ENCODE measurements at regions not wholly inside any gene's neighbourhood (a gene's known extent, or its start where the extent isn't known, plus 50 kb on each side); places are given as distances from the start of the nearest gene placed in this dataset.

DNA sequence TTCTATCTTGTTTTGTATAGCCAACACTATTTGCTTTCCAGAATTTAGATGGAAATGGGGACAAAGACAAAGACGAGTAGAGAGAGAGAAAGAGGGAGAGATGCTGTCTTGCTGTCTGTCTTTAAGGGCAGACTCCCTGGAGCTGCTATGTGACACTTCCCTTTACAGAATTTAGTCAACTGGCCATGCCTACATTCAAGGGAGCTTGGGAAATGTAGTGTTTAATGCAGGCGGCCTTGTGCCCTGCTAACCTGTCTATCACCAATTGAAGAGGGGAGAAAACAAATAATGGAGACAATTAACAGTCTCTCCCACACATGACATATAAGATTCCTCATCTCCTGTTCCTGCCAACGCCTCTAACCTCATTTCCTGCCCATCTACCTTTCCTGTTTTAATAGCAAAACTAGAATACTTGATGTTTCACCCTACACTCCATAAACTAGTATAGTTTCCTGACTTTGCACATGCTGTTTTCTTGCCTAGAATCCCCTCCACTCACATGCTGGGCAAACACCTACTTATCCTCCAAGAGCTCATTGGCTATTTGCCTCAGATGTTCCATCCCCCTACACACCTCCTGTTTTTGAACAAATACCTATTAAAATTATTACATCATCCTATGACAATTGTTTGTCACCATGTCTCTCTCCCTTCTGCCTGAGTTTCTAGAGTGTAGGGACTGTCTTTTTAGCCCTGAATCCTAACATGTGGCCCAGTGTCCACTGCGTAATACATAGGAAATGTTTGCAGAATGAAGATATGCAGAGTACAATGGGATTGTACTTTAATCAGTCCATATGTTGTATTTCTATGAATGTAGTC, 117.2 kb downstream of the SLC25A24 start:
- DNase-seq = no peak

DNA sequence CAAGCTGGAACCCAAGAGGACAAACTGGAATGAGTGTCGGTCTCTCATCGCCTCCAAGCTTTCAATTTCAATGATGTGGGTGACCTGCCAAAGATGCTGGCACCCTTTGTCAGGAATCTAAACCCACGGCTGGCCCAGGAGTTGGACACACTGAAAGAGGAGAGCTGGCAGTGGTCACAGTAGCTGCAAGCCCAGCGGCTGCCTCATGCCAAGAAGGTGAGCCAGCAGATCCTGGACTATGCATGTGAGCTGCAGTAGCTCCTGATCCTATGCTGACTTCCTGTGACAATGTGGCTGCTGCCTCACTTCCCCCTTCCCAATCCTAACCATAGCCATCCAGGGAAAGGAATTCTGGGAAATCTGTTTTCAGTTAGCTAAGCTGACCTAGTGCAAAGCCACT, 117.0 kb upstream of the VAV3 start:
- no peak for DNase-seq

DNA sequence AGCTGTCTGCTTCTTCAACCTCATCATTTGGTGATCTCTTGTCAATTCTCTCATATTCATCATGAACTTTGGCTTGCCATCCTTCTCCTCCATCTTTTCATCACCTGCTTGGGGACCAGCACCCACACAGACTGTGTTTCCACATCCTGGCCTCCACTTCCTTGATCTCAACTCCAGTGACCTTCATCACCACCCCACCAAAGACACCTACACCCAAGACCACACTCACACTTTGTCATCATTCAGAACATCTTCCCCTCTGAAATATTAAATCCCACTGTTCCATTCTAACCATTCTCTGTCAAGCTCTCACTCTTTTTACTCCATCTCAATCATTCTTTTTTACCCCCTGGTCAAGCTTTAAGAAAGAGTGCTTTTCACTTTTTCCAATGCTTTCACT, 115.5 kb upstream of the VAV3 start:
- DNase-seq = no peak

DNA sequence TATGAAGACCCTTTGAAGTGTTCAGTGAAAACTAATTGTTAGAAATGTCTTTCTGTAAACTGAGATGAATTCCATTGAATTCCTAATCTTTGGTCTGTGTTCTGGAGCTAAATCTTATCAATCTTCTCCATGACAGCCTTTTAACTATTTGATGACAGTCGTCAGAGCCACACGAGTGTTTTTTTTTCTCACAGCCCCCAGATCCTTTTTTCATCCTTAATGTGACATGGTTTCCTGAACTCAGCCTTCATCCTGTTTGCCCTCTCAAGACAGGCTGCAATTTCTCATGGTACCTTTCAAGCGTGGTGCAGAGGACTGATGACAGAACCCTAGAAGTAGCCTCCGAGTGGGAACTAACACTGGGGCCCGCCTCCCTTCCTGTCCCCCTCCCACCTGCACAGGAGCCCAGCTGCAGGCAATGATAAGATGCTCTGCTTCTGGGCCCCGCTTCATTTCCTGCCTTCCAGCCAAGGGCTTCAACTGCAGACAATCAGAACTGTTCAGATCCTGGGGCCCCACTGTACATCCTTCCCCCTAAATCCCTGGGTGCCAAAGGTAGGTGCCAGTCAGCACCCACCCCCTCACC, 114.6 kb upstream of the VAV3 start:
- no peak for DNase-seq

DNA sequence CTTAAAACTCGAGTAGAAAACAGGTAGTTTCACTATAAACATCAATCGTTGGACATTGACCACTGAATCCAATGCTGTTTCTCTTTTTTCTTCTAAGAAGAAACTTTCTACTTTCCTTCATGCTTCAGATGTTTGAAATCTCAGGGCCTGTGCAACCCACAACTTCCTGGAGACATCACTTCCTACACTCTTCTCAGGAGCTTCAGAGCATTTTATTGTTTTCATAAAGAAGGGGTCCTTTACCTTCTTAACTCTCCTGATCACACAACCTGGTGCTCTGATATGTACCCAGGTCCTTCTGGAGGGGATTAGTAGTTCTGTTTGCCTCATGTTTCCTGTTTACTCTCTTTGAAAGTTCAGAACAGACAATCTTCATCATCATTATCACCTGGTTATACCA, 113.0 kb upstream of the VAV3 start:
- DNase-seq = no peak

DNA sequence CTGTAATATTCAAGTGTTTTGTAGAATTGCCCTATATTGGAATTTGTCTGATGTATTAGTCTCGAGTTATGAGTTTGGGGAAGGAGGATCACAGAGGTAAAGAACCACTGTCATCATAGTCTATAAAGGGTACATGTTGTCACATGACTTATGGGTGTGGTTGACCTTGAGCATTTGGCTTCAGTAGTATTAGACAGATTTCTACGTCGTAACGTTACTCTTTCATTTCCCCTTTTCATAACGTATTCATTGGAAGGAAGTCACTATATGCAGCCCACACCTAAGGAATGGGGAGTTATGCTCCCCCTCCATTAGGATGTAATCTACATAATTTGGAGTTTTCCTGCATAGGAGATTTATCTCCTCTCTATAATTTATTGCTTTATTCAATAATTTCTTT, 110.1 kb upstream of the VAV3 start:
- DNase-seq = peak; percentile 71 to 84

DNA sequence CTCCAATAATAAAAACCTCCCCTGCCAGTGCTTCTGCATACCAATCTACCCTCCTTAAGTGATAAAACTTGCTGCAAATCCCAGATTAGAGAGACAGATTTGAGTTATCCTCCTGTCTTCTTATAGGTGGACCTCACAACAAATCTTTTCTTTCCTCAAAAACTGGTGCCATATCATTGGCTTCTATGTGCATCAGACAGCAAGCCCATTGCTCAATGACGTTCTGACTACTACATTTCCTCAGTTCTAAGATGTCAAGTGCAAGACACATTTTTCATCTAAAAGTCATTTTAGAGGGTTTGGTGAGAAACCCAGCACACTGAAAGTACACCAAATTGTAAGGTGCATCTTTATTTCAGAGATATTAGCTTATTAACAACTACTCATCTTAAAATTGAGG, 107.8 kb upstream of the VAV3 start:
- DNase-seq = no peak

DNA sequence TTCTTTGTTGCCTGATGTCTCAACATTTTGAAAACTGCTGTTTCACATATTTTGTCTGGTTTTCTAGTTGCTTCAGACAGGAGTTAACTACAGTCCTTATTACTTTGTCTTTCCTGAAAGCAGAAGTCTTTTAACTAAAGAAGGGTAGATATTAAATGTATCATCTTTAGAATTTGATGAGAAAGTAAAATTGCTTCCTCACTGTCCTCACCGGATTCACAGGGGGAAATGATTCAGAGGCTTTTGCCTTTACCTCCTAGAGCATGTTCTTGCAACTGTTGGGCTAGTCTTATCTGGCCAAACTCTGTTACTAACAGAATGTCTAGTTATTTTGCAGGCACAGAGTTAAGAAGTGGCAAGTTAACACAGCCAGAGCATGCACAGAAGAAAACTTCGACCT, 107.2 kb upstream of the VAV3 start:
- peak in 1 of 2 donors; percentile 32 for DNase-seq

DNA sequence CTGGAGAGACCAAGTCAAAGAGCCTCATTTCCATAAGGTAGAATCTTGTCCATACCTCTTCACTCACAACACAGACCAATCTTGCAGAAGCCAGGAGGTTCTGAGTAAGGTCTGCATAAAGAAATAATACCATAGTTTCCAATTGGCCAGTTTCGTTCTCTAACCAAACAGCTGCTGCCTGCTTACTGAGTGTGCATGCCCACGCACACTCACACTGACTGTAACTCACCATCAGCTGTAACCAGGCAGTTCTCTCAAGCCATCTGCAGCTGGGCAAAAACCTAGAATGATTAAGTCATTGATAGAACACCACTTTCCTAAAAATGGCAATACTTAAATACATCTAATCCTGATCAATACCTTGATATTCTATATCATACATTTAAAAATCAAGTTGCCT, 106.6 kb upstream of the VAV3 start:
- peak in 1 of 2 donors; percentile 51 for DNase-seq

DNA sequence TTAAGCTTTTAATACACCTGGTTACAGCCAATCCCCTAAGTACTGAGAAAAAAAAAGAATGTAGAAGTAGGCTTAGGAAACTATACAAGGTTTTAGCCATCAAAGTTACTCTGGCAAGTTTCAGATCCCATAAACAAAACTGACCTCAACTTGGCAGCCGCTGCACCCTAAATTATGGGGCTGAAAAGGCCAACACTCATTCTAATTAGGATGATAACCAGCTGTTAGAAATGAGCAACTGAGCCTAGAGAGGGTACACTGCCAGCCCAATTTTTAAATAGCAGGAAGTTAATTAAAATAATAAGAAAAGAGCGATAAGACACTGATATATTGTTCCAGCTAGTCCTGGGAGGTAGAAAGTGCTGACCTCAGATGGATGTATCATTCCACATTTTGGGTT, 105.7 kb upstream of the VAV3 start:
- DNase-seq = no peak

DNA sequence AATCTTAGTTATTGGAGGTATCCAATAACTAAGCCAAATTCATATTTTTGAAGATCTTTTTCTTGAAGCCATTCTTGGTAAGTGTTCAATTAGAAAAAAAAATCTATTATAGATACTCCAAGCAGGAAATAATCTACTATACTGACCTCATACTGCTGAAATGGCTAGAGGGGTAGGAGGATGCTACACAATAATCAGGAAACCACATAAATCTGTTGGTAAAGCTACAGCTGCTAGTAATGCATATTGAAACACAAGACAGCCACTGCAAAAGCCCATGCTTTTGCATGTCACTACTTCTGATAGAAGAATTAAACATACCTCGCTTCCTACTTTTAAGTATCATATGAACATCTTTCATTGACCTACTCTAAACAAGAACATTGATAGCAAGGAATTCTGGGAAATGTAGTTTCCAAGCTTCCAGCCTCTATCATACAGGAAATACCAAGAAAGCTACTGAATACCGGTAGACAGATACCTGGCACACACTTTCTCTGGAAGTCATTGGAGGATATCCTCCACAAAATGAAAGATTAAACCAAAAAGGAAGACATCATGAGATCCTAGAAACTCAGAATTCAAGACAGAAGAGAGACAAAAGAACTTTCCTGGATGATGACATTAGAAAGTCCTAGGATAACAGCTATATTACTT, 103.0 kb upstream of the VAV3 start:
- DNase-seq = no peak

DNA sequence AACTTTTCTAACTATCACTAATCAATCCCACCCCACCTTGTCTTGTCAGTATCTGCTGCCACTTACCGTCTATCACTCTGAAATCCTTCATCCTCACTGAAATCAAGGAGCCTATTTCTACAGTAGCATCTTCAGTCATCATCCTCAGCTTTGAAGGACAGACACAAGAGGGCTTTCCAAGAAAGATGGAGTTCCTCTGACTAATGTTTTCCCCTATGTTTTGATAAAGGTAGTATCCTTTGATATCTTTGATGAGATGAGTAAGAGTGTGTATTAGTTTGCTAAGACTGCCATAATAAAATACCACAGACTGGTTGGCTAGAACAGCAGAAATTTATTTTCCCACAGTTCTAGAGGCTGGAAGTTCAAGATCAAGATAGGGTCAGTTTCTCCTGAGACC, 101.8 kb upstream of the VAV3 start:
- no peak for DNase-seq

DNA sequence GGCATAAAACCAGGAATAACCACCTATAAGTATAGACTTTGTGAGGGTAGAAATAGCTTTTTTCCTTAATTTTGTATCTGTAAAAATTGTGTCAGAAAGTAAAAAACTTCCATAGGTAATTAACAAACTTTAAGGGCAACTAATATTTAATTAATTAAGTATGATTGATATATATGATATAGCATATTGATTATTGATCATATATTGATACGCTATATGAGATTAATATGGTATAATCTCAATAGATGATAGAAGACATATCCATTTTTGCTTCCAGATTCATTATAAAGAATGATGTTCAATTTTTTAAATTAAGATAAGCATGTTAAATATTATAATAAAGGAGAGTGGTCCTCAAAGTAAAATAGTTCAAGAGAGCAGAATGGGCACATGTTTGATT, 99.3 kb upstream of the VAV3 start:
- no peak for DNase-seq

DNA sequence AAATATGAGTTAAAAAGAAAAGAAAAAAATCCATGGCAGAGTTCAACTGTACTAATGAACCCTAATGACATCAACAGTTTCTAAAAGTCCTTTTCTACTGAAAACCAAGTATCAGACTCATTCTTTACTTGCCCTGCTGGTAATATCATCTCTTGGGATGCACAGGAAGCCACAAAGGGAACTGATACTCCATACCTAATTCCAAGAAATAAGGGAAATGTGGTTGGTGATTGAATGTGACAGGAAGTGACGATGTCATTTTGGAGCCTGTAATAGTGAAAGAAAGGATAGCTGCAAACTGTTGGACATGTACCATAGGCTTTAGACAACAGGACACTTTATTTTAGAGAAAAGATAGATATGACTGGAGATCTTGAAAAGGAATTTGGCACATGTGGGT, 98.7 kb upstream of the VAV3 start:
- DNase-seq = peak; percentile 69 to 77

DNA sequence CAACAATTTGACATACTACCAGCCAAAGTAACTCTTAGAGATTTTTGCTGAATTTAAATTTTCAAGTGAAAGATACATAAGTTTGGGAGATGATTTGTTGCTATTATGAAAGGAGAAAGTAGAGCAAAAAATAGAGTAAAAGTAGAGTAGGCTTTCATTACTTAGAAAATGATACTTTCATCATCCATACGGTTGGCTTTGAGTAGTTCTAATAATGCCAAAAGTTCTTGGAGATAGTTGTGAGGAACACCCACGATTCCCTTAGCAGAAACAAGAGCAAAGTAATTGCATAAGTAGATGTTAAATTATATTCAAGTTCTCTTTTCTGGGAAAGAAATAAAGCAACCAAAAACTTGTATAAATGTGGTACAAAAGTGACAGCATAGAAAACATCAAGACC, 95.0 kb upstream of the VAV3 start:
- peak in 1 of 2 donors; percentile 47 for DNase-seq

DNA sequence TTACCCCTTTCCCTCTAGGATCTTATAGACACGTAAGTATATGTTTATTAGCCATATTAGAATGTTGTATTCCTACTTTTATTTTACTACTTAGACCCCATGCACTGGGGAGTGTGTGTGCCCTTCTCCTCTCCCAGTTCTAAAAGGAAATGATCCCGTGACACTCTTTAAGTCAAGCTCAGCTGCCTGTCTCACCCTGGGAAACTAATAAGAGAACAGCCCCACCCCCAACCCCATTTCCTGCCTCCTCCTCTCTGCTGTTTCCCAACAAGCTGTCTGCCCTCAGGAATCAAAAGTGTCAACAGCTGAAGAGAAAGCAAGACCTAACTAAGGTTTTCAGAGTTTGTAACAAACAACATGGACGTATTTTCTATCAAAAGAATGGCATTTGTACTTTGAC, 92.6 kb upstream of the VAV3 start:
- DNase-seq = peak; percentile 85 to 92

DNA sequence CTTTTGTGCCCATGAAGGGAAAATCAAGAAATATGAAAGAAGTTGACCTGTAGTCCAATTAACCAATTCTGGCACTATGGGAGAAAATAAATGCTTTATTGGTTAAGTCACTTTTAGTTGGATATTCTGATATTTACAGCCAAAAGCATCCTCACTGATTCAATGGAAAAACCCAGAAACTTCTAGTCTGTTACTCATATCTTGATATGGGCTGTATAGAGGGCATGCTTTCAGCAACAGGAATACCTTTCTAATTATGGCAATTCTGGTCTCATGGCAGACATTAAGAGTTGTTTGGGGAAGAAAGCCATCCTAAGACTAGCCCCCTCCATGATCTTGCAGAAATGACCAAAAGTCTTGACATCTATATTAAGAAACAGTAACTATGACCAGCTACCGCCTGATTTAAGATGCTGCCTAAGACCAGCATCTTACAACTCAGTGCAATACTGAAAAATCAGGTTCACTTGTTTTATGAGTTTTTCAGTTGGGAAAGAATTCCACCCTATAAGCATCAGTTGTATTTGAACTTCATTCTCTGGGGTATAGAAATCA, 91.5 kb upstream of the VAV3 start:
- DNase-seq = peak; percentile 47 to 70

DNA sequence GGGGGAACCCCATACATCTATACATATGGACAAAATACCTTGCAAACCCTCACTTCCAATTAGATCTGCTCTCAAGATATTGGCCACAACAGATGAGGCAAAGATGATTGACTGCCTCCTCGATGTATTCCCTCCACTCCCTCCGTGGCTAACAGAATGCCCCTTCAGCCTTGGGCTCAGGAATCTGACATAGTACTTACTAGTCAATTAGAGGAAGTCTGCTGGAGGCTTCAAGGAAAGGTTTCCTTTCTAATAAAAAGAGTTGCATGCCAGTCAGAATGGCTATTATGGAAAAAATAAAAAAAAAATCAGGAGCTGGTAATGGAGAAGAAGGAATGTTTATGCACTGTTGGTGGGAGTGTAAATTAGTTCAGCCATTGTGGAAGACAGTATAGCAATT, 90.4 kb upstream of the VAV3 start:
- DNase-seq = no peak

DNA sequence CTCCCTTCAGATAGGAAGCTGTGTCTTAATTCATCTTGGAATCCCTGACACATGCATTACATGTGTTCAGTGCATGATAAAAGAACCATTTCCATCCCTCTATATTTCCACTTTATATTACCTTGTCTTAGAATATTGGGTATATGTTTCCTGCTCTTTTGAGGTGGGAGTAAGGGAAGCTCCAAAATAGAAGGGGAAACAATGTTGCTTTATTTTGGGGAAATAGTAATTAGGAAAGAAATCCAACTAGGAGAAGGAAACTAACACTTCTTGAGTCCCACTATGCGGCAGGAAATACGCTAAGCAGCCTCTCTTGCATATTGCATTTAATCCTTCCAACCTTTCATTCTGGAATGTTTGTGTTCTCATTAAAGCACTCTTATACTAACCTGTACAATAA, 89.4 kb upstream of the VAV3 start:
- peak; percentile 31 to 52 for DNase-seq

DNA sequence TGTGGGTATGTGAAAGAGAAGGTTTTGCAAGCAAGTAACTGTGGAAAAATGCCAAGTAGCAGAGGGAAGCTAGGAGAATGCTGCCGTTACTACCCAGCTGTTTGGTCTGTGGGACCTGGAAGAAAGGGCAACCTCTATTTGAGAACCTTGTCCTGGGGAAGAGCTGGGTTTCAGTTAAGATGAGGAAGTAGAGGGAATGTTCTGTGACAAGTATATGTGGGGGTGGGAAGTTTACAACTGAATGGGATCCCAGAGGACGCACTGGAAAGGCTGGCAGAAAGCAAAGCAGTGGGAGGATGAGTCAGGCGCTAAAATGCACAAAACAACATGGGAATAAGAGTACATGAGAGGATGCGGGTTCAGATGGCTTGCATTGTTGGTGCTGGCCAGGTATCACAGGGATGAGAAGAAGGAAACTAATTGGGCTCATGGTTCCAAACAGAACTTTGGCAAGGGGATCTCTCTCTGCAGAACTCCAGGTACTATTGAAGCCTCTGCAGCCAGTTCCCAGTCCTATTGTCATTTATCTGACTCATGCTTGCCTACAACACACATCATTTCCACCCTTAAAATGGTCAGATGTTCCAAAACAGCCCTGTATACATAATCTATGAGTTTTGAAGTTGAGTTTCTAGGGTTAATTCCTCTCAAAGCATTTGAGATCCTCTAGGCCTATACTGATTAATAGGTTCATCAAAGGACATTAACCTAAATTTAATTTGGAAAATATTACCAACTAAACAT, 88.5 kb upstream of the VAV3 start:
- DNase-seq = peak; percentile 80 to 91

DNA sequence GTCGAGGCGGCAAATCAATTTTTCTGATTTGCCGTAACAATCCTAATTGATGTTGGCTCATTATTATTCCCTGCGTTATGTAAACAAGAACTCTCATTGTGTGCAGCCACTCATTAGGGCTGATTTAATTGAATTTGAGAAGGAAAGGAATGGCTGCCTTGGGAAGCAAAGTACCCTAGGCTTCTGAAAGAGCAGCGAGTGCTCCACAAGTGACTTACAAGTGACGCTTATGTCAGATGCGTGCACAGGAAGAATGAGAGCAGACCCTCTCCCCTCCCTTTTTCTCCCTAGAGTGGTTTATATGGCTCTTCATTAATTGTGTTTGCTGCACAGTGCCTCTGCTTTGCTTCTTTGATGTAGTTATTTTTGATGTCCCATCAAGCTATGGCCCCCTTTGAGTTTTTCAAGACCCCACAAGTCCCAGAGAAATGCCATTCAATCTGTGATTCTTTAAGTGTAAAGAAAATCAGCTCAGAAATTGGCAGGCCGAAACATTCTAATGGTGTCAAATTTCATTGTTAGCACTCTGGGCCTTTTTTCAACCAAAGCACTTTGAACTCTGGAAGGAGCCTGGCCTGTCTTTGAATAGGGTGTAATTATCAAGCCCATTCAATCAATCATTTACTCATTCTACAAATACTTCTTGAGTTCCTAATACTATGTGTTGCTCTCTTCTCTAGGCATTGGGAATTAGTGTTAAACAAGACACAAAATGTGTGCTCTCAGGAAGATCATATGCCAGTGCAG, 86.8 kb upstream of the VAV3 start:
- DNase-seq = no peak

DNA sequence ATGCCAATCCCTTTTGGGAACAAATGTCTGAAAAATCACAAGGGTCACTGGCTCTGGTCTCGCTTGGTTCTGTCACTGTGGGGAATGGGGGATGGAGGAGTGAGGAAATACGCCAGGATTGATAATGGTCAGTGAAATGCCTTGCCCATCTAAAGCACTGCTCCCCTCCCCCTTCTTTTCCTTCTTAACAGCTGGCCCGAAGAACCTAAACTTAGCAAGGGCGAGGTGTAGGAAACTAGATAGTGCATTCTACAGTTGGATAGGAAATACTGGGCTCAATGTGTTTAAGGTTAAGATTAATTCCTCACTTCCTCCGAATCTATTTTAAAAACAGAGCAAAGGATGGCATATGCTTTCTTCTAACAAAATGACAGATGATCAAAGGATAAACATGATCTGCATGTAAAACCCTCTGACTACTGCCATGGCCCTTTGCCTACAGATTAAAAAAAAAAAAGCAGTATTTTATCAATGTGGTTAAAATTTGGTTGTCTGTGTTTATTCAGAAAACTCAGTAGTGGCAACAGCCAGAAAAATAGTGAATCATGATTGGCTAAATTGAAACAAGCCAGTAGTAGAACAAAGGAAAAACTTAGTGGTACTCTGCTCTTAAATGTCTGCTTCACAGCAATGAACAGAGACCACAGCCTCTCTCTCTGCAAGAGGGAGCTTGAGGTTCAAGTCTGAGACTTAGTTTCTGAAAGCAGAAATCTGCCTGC, 86.1 kb upstream of the VAV3 start:
- no peak for DNase-seq

All from inflammatory macrophage treated with lipopolysaccharide for 1 hour (primary cell).